Panc1 (cell line): ENCODE measurements at regions not wholly inside any gene's neighbourhood (a gene's known extent, or its start where the extent isn't known, plus 50 kb on each side); places are given as distances from the start of the nearest gene placed in this dataset.

Source experiments
- SIN3A ChIP-seq: IDR thresholded peaks from 2 replicates; pipeline ENCODE4 v1.6.1; 2012; ENCODE audit warnings: low read depth, mild to moderate bottlenecking, low read length, moderate library complexity, borderline replicate concordance; ENCODE audit not compliant: insufficient read depth
- TF ChIP-seq, protein P1 (sequence below): fragments of 450-650 bp; IDR thresholded peaks from 2 replicates; pipeline ENCODE4 v1.5.1; 2017; ENCODE audit warnings: mild to moderate bottlenecking

DNA sequence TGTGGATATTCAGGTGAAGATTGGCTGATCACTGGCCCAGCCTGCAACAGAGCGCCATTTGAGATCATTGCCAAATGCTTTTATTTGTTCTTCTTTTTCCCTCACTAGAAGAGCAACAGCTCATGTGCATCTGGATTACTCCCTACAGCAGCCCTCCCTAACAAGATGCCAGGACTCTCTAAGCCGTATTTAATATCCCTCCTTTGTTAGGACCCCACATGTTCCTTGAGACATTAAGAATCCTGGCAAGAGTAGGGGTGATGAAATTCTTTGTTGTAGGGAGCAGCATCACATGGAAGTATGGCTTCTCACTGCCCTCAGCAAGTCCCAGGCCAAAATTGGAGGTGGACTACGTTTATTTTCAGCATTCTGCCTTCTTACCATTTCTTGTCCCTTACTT lies 167.8 kb downstream of the PAX1 start:
- TF ChIP-seq, protein P1, sequence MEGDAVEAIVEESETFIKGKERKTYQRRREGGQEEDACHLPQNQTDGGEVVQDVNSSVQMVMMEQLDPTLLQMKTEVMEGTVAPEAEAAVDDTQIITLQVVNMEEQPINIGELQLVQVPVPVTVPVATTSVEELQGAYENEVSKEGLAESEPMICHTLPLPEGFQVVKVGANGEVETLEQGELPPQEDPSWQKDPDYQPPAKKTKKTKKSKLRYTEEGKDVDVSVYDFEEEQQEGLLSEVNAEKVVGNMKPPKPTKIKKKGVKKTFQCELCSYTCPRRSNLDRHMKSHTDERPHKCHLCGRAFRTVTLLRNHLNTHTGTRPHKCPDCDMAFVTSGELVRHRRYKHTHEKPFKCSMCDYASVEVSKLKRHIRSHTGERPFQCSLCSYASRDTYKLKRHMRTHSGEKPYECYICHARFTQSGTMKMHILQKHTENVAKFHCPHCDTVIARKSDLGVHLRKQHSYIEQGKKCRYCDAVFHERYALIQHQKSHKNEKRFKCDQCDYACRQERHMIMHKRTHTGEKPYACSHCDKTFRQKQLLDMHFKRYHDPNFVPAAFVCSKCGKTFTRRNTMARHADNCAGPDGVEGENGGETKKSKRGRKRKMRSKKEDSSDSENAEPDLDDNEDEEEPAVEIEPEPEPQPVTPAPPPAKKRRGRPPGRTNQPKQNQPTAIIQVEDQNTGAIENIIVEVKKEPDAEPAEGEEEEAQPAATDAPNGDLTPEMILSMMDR: no peak
- TF ChIP-seq SIN3A: no peak
